ENCODE measurements at regions not wholly inside any gene's neighbourhood (a gene's known extent, or its start where the extent isn't known, plus 50 kb on each side); places are given as distances from the start of the nearest gene placed in this dataset.
"Not testable (repeated sequence)": the region's sequence is repeated elsewhere in the genome, so short reads cannot be mapped to it uniquely, and the experiment has no call there.

DNA sequence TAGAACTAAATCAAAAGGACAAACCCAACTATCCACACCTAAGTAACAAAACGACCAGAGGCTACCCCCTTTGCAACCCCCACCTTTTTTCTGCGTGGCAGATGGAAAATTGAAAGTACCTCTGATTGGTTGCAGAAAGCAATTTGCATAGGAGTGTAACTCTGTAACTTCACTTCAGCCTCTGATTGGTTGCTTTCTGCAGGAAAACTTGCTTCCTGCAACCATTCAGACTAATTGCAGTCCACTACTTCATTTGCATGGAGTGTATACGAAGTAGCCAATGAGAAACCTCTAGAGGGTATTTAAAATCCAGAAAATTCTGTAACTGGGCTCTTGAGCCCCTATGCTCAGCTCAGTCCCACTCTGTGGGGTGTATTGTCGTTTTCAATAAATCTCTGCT, 129.1 kb upstream of the OLIG3 start:
- DNase-seq (ENCODE audit: low read depth in 2 of 2) = no peak

DNA sequence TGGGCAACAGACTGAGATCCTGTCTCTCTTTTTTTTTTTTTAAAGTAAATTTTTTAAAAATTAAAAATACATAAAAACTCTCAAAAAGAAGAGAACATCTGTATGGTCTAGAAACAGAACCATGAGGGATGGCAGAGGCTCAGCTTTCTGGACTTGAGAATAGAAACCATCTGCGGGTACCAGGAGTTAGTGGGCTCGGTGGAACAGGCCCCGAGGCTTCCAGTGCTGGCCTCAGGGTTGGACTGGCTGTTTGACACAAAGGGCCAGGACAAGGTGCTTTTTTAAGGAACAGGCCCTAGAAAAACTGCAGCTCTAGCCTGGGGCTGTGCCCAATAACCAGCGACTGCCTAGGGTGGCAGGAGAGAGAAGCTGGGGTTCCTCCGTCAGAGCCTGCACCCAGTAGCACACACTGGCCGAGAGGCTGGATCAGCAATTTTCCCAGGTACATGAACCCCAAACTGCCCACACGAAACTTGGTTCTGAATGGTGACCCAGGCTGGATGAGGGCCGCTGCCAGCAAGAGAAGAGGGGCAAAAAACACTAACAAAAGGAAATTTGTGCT, 131.0 kb upstream of the OLIG3 start:
- DNase-seq (ENCODE audit: low read depth in 2 of 2) = no peak

DNA sequence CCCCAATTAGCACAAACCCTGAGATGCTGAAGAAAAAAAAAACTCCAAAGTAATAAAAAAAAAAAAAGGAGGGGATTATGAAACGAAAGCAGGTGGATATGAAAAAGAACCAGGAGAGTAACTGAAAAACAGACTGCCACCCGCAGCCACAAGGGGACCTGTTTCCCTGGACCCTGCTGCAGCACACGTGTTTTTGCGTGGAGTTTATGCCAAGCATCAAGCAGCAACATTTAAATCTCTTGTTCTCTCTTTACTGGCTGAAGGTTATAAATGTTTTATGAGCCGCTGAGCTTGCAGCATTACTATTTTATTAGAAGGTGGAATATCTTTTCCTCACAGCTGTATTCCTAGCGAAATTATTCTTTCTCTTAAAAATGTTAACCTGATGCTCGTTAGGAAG, 131.6 kb upstream of the OLIG3 start:
- DNase-seq (ENCODE audit: low read depth in 2 of 2) = no peak

DNA sequence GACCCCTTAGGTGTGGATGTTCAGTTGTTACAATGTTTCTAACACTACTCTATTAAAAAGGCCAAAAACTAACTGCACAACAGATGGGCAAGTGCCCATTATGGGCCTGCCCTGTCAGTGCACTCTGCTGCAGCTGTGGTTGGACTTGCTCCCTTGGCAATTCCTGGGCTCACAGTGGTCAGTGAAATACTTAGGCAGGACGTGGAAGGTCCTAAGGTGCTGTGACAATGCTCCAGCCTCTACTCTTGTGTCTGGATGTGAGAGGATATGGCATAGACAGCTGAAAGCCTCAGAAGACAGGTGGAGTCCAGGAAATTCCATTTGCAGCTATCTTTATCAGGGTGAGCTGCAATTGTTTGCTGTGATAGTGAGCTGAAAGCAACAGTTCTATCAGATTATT, 136.5 kb upstream of the OLIG3 start:
- no peak for DNase-seq (ENCODE audit: low read depth in 2 of 2)

DNA sequence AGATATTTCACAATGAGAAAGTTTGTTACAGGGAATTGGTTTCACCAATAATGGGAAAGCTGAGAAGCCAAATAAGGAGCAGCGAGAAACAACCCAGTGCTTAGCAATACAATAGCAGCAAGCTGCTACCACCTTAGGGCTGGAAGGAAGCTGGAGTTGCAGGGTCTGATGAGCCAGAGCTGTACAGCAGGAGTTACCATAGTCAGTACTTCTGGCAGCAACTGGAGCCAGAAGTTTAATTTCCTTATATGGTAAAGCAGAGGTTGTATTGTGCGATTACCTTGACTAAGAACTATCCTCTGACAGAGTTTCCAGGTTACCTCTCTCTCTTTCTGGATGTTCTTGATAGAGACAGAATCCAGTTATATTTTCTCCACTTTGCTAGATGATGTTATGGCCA, 137.1 kb upstream of the OLIG3 start:
- no peak for DNase-seq (ENCODE audit: low read depth in 2 of 2)

DNA sequence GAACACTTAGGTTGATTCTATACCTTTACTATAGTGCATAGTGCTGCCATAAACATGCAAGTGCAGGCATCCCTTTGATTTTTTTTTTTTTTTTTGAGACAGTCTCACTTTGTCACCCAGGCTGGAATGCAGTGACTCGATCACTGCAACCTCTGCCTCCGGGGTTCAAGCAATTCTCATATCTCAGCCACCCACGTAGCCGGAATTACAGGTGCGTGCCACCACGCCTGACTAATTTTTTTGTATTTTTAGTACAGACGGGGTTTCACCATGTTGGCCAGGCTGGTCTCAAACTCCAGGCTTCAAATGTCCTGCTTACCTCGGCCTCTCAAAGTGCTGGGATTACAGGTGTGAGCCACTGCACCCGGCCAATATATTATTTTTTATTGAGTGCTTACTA, 140.0 kb upstream of the OLIG3 start:
- DNase-seq (ENCODE audit: low read depth in 2 of 2) = not testable (repeated sequence)

DNA sequence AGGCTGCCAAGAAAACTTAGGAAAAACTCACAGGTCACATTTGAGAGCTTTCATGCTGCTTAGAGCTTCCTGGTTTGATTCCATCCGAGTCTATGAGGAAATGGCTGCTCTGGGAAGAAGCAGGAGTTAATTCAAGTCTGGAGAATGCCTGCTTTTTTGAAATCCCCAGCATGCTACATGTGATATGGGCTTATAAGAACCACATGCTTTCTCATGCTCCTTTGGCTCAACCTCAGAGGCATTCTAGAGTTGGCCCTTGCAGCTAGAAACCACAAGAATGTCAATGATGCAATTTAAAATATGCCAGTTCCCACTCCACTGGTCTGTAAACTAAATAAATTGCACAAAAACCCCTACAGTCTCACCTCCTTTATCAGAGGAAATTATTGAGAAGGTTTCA, 142.9 kb upstream of the OLIG3 start:
- no peak for DNase-seq (ENCODE audit: low read depth in 2 of 2)

DNA sequence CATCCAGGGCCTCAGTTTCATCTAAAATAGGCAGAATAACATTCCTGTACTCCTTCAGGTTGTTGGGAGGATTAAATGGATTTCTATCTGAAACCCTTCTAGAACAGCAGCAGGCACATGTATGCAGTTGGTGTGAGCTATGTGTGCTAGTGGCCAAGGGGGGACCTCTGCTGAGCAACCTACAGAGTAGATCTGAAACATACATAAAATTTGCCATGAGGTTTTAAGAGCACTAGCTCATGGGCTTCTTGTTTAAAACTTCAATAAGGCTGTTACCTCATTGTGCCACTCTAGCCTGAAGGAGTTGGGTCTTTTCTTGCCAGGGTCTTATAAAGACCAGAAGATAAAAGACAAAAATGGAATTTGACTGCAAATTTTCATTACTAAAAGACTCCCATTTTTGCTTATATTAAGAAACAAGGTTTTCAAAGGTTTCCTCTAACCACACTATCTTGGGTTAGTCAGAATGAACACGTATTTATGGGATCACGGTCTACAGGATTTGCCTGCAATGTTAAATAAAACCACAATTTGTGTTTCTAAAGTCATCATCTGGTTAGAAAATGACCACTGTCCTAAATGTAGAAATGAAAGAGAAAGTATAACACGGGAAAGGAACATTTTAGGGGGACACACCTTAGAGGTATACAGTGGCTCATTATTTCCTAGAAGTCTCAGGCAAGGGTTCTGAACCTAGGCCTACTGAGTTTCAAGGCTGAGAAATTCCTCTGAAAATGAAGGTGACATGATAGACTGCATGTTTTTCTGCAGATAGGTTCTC, 144.9 kb upstream of the OLIG3 start:
- no peak for DNase-seq (ENCODE audit: low read depth in 2 of 2)

DNA sequence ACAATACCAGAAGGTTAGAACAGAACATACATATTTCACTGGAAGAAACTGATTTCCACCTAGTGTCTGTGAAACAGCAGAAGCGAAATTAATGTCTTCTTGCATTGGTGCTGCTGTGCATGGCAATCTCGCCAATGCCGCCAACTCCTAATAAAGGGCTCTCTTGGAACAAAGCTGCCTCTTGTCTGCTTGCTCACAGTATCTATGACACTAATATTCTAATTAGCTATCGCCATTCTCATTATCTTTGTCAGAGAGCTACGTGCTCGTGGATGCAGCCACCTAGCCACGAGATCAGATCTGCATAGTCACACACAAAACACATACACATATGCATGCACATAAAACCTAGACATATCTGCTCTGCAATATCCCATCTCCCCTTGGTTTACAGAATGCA, 145.9 kb upstream of the OLIG3 start:
- no peak for DNase-seq (ENCODE audit: low read depth in 2 of 2)

DNA sequence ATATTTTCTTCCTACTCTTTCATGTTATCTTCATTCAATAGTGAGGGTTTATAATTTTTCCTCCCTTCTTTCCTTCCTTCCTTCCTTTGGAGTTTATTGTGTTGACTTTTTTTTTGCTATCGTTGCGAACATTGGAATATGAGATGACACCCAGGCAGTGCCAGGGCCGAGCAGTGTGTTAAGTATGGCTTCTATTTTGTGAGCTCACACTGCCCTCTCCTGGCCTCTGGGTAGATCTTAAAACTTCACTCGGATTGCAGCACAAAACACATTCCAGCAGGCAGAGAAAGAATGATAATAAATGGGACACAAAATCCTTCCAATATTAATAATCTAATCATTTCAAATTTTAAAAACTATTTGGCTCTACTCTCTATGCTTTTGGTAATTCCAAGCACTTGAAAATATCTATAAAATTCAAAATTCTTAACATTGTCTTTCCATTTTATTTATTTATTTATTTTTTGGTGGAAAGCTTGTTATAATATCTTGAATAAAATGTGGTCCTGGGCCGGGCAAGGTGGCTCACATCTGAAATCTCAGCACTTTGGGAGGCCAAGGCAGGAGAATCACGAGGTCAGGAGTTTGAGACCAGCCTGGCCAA, 147.4 kb upstream of the OLIG3 start:
- DNase-seq (ENCODE audit: low read depth in 2 of 2) = peak; percentile 11 to 24

DNA sequence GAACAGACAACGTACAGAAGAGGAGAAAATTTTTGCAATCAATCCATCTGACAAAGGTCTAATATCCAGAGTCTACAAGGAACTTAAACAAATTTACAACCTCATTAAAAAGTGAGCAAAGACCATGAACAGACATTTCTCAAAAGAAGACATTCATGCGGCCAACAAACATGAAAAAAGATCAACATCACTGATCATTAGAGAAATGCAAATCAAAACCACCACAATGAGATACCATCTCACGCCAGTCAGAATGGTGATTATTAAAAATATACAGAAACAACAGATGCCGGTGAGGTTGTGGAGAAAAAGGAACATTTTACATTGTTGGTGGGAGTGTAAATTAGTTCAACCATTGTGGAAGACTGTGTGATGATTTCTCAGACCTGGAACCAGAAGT, 149.0 kb upstream of the OLIG3 start:
- not testable (repeated sequence) for DNase-seq (ENCODE audit: low read depth in 2 of 2)

DNA sequence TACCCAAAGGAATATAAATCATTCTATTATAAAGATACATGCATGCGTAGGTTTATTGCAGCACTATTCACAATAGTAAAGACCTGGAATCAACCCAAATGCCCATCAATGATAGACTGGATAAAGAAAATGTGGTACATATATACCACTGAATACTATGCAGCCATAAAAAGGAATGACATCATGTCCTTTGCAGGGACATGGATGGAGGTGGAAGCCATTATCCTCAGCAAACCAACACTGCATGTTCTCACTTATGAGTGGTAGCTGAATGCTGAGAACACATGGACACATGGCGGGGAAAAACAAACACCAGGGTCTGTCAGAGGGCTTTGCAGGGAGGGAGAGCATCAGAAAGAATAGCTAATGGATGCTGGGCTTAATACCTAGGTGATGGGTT, 149.4 kb upstream of the OLIG3 start:
- not testable (repeated sequence) for DNase-seq (ENCODE audit: low read depth in 2 of 2)

DNA sequence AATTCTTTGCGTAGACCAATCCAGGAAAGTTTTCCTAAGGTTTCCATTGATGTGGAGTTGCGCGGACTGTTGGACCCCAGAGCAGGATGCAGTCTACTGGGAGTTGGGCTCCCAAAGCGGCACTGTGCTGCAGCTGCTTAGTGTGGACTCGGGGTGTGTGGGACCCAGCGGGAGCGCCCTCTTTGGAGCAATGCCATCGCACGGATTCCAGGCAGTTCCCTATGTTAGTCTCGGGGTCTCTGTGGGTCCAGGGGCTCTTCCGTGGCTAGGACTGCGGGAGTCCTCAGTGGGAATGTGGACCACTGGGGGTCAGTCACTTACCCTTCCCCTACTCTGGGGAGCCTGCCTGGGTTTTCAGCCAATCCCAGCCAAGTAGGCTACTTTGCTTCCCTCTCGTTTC, 151.7 kb upstream of the OLIG3 start:
- DNase-seq (ENCODE audit: low read depth in 2 of 2) = no peak

DNA sequence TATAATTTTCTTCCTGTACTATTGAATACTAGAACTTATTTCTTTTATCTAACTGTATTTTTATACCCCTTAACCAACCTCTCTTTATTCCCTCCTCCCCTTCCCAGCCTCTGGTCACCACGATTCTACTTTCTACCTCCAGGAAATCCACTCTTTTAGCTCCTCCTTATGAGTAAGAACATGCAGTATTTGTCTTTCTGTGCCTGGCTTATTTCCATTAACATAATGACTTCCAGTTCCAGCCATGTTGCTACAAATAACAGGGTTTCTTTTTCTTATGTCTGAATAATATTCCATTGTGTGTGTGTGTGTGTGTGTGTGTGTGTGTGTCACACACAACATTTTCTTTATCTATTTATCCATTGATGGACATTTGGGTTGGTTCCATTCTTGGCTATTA, 152.3 kb upstream of the OLIG3 start:
- DNase-seq (ENCODE audit: low read depth in 2 of 2) = no peak

DNA sequence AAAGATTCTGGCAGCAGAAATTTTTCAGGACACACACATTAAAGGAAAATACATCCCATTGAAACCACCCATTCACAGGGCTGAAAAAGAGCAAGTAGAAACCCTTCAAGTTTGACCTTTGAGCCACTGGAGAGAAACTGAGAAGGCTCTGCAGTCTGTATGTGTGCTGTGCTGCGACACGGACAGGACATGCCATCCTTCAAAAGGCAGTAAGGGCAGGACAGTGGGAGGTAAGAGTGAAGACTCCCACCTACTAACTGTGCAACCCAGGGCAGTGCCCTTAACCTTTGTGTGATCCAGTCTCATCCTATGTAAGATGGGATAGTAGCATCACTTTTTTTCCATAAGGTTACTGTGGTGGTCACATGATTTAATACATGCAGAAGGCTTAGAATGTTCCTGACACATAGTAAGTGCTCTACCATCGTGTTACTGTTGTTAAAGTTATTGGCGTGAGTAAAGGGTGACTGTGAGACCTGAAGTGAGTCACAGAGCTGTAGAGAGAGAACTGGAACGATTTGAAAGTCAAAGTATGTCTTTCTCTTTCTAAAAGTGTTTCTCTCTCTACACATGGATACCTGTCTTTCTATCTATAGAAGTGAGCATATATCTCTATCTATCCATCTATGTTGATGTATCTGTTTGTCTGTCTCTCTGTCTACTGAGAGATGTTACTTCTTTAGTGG, 153.7 kb upstream of the OLIG3 start:
- no peak for DNase-seq (ENCODE audit: low read depth in 2 of 2)

DNA sequence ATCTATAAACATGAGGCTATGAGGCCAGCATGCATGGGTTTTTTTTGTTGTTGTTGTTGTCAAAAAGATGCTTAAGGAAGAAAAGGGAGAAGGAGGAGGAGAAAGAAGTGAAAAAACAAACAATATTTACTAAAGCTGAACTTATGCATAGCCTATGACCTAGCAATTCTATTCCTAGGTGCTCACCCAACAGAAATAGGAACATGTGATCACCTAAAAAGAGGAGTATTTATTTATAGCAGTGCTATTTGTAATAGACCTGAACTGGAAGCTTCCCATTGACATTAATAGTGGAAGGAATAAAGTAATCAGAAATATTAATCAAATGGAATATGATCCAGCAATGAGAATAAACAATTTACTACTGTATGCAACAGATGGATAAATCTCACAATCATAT, 156.5 kb upstream of the OLIG3 start:
- DNase-seq (ENCODE audit: low read depth in 2 of 2) = no peak

DNA sequence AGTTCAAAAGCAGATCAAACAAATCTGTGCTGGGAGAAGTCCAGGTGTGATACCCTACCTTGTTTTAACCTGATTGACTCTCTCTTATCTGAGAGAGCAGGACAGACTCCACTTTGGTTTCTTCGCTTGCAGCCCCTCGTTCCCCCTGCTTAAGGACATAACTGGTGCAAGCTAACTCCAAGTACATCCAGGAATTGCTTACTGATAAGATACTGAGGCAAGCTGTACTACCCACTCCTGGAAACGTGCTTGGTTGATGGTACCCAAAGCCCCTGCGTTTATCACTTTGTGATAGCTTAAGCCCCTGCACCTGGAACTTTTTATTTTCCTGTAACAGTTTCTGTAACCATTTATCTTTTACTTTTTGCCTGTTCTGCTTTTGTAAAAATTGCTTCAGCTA, 157.0 kb upstream of the OLIG3 start:
- DNase-seq (ENCODE audit: low read depth in 2 of 2) = no peak

DNA sequence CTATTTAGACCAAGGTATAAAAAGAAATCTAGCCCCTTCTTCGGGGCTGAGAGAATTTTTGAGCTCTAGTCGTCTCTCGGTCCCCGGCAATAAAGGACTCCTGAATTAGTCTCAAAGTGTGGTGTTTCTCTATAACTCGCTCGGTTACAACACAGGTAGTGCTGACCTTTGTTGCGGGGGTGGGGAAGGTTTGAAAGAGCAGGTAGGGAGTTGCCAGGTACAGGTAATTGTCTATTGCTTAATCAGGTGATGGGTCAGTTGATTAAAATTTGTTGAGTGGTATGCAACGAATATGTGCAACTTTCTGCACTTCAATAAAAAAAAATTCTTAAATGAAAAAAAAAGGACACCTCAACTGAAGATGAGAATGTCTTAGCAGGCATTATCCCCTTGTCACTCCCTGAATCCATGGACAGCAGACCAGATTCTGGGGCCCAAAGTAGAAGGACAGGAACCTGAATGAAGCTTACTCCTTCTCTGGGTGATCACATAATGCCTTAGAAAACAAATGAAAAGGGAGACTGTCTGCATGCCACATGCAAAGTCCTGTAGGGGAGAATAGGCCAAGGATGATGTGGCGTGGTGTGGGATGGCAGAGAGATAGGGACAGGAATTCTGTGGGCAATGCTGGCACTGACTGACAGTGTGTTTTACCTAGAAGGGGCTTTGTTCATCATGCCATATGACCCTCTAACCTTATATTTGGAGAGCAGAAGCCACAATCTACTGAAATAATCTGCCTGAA, 157.6 kb upstream of the OLIG3 start:
- DNase-seq (ENCODE audit: low read depth in 2 of 2) = no peak

DNA sequence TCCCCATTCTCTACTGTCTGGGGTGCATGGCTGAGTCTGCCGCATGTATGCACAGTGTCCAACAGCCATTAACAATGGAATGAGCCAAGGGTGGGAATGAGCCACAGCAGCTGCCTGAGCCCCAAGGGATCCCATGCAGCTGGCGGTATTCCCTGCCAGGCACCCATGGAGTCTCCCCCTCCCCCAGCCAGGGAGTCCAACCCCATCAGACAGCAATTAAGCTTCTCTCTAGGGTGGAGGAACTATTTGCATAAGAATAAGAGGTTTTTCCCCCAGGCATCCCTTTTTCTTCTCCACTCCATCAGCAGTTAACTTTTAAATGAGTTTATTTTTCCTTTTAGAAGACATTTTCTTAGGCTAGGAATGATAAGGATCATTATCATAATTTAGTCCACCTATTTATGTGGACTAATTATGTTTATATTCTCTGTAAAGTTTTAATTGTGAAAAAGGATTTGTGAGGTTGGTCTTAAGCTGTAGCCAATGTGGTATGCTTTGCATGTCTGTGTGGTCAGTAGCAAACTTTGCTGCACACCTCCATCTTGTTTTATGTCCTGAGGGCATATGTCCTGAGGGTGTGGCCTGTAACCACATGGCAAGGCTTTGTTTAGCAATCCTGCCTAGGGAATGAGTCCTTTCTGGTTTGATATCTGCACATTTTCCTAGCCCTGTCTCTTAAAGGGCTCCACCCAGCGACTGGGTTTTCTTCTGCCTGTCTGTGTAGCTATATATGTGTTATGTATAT, 158.9 kb upstream of the OLIG3 start:
- no peak for DNase-seq (ENCODE audit: low read depth in 2 of 2)

DNA sequence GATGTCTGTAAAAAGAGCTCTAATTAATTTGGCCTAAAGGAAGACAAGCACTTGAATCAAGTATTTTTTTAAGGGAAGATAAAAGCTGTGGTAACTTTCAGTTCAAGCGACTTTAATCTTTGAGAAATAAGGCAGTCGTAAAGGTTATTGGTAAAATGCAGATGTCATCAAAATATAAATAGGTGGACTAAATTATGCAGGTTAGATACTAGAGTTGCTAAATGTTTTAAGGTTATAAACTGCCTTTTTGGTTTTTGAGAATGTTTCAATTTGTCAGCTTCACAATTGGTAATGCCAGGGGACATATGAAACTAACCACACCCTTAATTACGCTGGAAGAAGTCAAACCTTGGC, 159.5 kb upstream of the OLIG3 start:
- DNase-seq (ENCODE audit: low read depth in 2 of 2) = no peak

DNA sequence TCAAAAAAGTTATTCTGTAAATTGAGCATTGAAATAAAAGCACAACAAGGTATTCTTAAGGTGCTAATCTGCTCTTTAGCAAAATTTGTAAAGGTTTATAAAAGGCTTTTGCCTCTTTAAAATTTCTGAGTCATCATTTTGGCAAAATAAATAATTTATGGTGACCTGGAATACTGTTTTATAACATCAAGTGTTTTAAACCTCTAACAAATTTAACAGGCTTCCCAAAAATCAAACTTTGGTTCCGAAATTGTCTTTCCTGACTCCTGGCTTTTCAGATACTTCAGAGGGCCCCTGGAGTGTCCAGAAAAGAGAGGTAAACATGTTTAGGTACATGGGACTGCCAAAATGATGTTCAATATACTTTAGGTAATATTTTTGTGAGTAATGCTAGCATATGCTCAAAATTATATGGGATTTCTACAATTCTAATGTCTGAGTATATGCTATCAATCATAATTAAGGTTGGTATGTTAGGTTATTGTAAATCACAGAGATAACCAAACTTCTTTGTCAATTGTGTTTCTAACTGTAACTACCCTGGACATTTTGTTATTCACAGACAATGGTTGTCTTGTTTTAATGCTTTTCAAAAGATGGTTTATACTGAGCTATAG, 160.3 kb upstream of the OLIG3 start:
- no peak for DNase-seq (ENCODE audit: low read depth in 2 of 2)

Data from stimulated activated CD8-positive, alpha-beta memory T cell treated with anti-CD3 and anti-CD28 coated beads, Interleukin-15, amount 100 ng/mL, for 4 hours (primary cell).